Breast epithelium (tissue), 4 donors: ENCODE measurements at regions not wholly inside any gene's neighbourhood (a gene's known extent, or its start where the extent isn't known, plus 50 kb on each side); places are given as distances from the start of the nearest gene placed in this dataset.

Experiments
- DNase-seq, 2 donors: peaks; one replicate each; pipeline ENCODE4 v3.0.0-alpha.2; 2019; ENCODE audit warnings: low spot score in 2 of 2
- H3K27ac ChIP-seq, 2 donors: fragments of 200-600 bp; sonication (generic) in 1 of 2; one replicate each; pipeline ENCODE4 v1.5.1; 2016 to 2019; ENCODE audit warnings: mild to moderate bottlenecking in 1 of 2
- H3K27me3 ChIP-seq, 2 donors: fragments of 200-600 bp; sonication (generic) in 1 of 2; one replicate each; pipeline versions ENCODE4 v1.5.1 to v1.6.0; 2017 to 2019; ENCODE audit warnings: control low read depth in 1 of 2, mild to moderate bottlenecking in 1 of 2
- H3K36me3 ChIP-seq: fragments of 200-600 bp; one replicate; pipeline ENCODE4 v1.5.1; 2019
- H3K4me1 ChIP-seq, 2 donors: fragments of 200-600 bp; sonication (generic); one replicate each; pipeline ENCODE4 v1.5.1; 2016 to 2019; ENCODE audit warnings: control low read depth in 1 of 2
- H3K4me3 ChIP-seq, 3 donors: fragments of 200-600 bp; sonication (generic); 1 replicate in 2 of 3; 2 replicates in 1 of 3; pipeline ENCODE4 v1.5.1; 2016 to 2019; ENCODE audit warnings: mild to moderate bottlenecking in 3 of 3, moderate library complexity in 2 of 3
- H3K9me3 ChIP-seq, 2 donors: fragments of 200-600 bp; sonication (generic) in 1 of 2; one replicate each; pipeline ENCODE4 v1.5.1; 2016 to 2019; ENCODE audit warnings: control low read depth in 1 of 2
- POLR2A ChIP-seq: fragments of 450-650 bp; IDR thresholded peaks from one replicate; pipeline ENCODE4 v1.6.1; 2016; ENCODE audit warnings: antibody characterized with exemption, mild to moderate bottlenecking, moderate library complexity
- POLR2AphosphoS5 ChIP-seq, 3 donors: sonication (generic); formaldehyde crosslinking; IDR thresholded peaks; one replicate each; pipeline ENCODE4 v1.6.1; 2017; ENCODE audit warnings: antibody characterized with exemption in 3 of 3
- intact Hi-C: fragments of 100-400 bp; cut with DNase I; formaldehyde crosslinking; loops from one replicate; pipeline ENCODE4 v1.15.1; 2023; ENCODE audit warnings: low total_unique reads
- TF ChIP-seq, protein P1 (sequence below), 3 donors: fragments of 450-650 bp; IDR thresholded peaks; one replicate each; pipeline ENCODE4 v1.5.1; 2016 to 2017; ENCODE audit warnings: antibody characterized with exemption in 3 of 3, mild to moderate bottlenecking in 3 of 3, moderate library complexity in 3 of 3

DNA sequence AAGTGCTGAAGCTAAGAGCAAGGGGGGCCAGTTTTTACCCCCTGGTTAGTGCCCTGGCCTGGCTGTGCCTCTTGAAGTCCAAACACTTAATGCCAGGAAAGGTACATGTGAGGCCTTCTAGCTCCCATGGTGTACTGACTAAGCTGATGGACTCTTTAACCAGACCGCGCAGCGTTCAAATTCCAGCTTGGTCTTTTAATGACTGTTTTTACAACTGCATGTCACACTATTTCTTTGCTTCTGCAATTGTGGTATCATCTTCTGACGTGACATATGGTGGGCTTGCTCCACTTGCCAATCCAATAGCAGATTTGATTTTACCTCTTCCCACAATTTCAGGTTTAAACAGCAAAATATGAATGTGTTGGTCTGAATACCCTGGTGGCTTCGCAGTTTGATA, 197.3 kb downstream of the HUNK start:
- H3K27me3 ChIP-seq = no peaks in the 10 kb centered on the region
- H3K9me3 ChIP-seq = no peaks in the 10 kb centered on the region
- intact Hi-C loops = no loop called here
- no peaks in the 10 kb centered on the region for H3K36me3 ChIP-seq
- no peak for TF ChIP-seq POLR2AphosphoS5 (IDR thresholded peaks at IDR 0.05)
- no peaks in the 10 kb centered on the region for H3K4me1 ChIP-seq
- no peak overlapping the region for H3K4me3 ChIP-seq
- H3K27ac ChIP-seq = no peak overlapping the region
- no peak for DNase-seq

DNA sequence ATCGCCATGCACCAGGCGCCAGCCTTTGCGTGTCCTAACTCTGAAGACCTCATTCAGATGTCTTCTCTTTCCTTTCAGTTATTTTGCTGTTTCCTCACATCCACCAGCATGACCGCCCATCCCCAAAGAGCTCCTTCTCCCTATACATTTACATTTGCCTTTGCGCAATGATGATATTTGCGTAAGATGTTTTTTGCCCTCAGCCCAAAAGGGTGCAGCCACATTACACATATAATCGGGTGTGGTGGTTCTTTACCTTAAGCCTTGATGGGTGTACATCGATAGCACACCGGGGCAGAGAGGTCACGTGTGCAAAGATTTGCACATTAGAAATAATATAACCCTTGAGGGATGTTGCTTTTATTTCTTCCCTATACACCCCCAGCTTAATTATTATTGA, 192.8 kb downstream of the HUNK start:
- Histone ChIP-seq H3K27me3 (no peaks in the 10 kb centered on the region), H3K9me3 (no peaks in the 10 kb centered on the region), H3K36me3 (no peaks in the 10 kb centered on the region), H3K4me3 (no peak overlapping the region), H3K4me1 (no peaks in the 10 kb centered on the region), H3K27ac (no peak overlapping the region)
- DNase-seq = no peak
- intact Hi-C loops = no loop called here
- TF ChIP-seq, protein P1, sequence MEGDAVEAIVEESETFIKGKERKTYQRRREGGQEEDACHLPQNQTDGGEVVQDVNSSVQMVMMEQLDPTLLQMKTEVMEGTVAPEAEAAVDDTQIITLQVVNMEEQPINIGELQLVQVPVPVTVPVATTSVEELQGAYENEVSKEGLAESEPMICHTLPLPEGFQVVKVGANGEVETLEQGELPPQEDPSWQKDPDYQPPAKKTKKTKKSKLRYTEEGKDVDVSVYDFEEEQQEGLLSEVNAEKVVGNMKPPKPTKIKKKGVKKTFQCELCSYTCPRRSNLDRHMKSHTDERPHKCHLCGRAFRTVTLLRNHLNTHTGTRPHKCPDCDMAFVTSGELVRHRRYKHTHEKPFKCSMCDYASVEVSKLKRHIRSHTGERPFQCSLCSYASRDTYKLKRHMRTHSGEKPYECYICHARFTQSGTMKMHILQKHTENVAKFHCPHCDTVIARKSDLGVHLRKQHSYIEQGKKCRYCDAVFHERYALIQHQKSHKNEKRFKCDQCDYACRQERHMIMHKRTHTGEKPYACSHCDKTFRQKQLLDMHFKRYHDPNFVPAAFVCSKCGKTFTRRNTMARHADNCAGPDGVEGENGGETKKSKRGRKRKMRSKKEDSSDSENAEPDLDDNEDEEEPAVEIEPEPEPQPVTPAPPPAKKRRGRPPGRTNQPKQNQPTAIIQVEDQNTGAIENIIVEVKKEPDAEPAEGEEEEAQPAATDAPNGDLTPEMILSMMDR (IDR thresholded peaks at IDR 0.05) = no peak
- no peak for TF ChIP-seq POLR2A
- no peak for TF ChIP-seq POLR2AphosphoS5 (IDR thresholded peaks at IDR 0.05)

DNA sequence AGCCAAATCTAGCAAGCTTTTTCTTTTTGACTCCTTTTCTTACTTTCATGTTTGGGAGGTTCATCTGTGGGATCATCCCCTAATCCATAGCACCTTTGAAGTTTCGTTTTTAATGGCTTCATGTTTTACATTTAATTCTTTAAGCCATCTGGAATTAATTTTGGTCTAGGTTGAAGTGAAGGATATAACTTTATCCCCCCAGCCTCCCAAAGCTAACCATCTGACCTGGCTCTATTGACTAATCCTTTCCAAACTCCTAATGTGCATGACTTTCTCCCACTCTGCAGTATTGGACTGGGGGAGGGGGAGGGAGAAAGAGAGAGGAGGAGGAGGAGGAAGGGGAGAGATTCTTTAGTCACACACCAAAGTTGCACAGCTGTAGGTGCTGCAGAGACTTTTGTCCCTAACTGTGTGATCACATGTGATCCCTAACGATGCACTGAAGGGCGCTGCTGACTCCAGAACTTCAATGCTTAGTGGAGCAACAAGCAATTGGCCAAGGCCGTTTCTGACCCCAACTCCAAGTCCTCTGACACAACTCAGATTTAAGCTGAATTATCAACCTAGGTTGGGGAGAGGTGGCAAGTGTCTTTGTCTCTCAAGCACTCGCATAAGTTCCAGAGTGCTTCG, 191.6 kb downstream of the HUNK start:
- no peak for DNase-seq
- H3K27me3 ChIP-seq = no peaks in the 10 kb centered on the region
- H3K36me3 ChIP-seq = no peaks in the 10 kb centered on the region
- H3K9me3 ChIP-seq = no peaks in the 10 kb centered on the region
- H3K4me1 ChIP-seq = no peaks in the 10 kb centered on the region
- H3K4me3 ChIP-seq = no peak overlapping the region
- TF ChIP-seq POLR2A (no peak), POLR2AphosphoS5 (IDR thresholded peaks at IDR 0.05) (no peak)
- TF ChIP-seq, protein P1 (IDR thresholded peaks at IDR 0.05) = no peak
- intact Hi-C loops = no loop called here
- no peak overlapping the region for H3K27ac ChIP-seq

DNA sequence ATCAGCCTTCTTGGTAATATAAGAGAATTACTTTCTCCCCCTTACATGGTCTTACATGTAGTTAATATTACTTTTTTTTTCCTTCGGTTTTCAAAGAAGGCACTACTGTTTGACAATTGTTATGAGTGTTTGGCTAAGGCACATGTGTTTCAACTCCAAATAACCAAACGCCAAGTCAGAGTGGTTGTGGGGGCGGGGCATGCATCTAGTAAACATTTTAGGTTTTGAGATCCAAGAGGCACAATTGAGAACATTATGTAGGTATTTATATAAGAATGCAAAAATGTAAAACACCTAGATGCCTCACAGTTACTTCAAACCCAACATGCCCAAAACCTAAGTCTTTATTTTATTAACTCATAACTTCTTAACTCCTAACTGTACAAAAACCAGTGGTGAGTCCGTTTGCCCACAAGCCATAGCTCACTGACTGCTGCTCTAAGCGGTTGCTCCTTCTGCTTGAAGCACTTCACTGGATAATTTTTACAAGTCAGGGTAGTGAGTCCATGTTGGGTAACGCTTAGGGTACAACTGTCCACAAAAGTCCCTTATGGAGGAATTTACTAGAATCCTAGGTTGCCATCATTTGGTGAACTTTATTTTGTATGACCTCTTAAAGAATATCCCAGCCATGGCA, 189.9 kb downstream of the HUNK start:
- Histone ChIP-seq H3K27me3 (no peaks in the 10 kb centered on the region), H3K36me3 (no peaks in the 10 kb centered on the region), H3K4me1 (no peaks in the 10 kb centered on the region), H3K27ac (no peak overlapping the region), H3K4me3 (no peak overlapping the region), H3K9me3 (no peaks in the 10 kb centered on the region)
- DNase-seq = no peak
- no peak for TF ChIP-seq POLR2AphosphoS5 (IDR thresholded peaks at IDR 0.05)
- intact Hi-C loops = no loop called here

GRCh38 chr21:32061729-32062128, 188.9 kb downstream of the HUNK start:
- intact Hi-C loops = no loop called here

GRCh38 chr21:32056791-32057190, 184.0 kb downstream of the HUNK start:
- Histone ChIP-seq H3K36me3 (no peaks in the 10 kb centered on the region), H3K4me3 (no peak overlapping the region), H3K27ac (no peak overlapping the region), H3K4me1 (no peaks in the 10 kb centered on the region), H3K9me3 (peaks cover 7 to 8% of the 10 kb centered on the region in 2 donors), H3K27me3 (no peaks in the 10 kb centered on the region)
- DNase-seq = no peak
- TF ChIP-seq POLR2A (no peak), POLR2AphosphoS5 (IDR thresholded peaks at IDR 0.05) (no peak)
- TF ChIP-seq, protein P1 (IDR thresholded peaks at IDR 0.05) = no peak
- intact Hi-C loops = loop anchor here (10.0 kb wide), 1 partner anchor 652 kb away; no protein-coding TSS in a partner anchor

More at GRCh38 chr21:32061729-32062128, 188.9 kb downstream of the HUNK start:
- H3K4me1 ChIP-seq = no peaks in the 10 kb centered on the region
- TF ChIP-seq, protein P1 (IDR thresholded peaks at IDR 0.05) = no peak
- TF ChIP-seq POLR2AphosphoS5 (IDR thresholded peaks at IDR 0.05) = no peak
- TF ChIP-seq POLR2A = no peak
- H3K9me3 ChIP-seq = no peaks in the 10 kb centered on the region
- no peaks in the 10 kb centered on the region for H3K36me3 ChIP-seq
- H3K4me3 ChIP-seq = no peak overlapping the region
- H3K27ac ChIP-seq = no peak overlapping the region
- H3K27me3 ChIP-seq = no peaks in the 10 kb centered on the region
- DNase-seq = no peak
